DND-41 (cell line): ENCODE measurements at regions not wholly inside any gene's neighbourhood (a gene's known extent, or its start where the extent isn't known, plus 50 kb on each side); places are given as distances from the start of the nearest gene placed in this dataset.

ENCODE experiments used
- CTCF ChIP-seq: IDR thresholded peaks from 2 replicates; pipeline ENCODE4 v1.5.1; 2012; ENCODE audit warnings: borderline replicate concordance, low read length, moderate library complexity, mild to moderate bottlenecking; ENCODE audit not compliant: poor library complexity, severe bottlenecking; ENCODE audit errors: extremely low read depth
- EZH2 ChIP-seq: IDR thresholded peaks from 3 replicates; pipeline ENCODE4 v1.6.1; 2012; ENCODE audit warnings: borderline replicate concordance, low read depth, mild to moderate bottlenecking, moderate library complexity, low read length, inconsistent platforms; ENCODE audit not compliant: severe bottlenecking

- TF ChIP-seq CTCF (no peak), EZH2 (no peak)
Observed at GRCh38 chr21:43292866-43293142, 124.0 kb downstream of the CRYAA start.
